ENCODE measurements at regions not wholly inside any gene's neighbourhood (a gene's known extent, or its start where the extent isn't known, plus 50 kb on each side); places are given as distances from the start of the nearest gene placed in this dataset.

GRCh38 chr6:19995575-19996257, 158.5 kb downstream of the ID4 start:
- no peak overlapping the region for H3K4me3 Mint-ChIP-seq
- no peaks in the 10 kb centered on the region for H3K9me3 Mint-ChIP-seq
- H3K36me3 Mint-ChIP-seq (ENCODE audit: low read depth): no peaks in the 10 kb centered on the region
- H3K4me1 Mint-ChIP-seq: no peaks in the 10 kb centered on the region
- H3K27ac Mint-ChIP-seq: no peak overlapping the region
- no peak for TF ChIP-seq CTCF (IDR thresholded peaks at IDR 0.05; ENCODE audit: unreplicated experiment in 3 of 3)
- peaks cover 18% of the 10 kb centered on the region for H3K27me3 Mint-ChIP-seq (ENCODE audit: low read depth)

- no peaks in the 10 kb centered on the region for H3K36me3 Mint-ChIP-seq (ENCODE audit: low read depth)
- no peaks in the 10 kb centered on the region for H3K4me1 Mint-ChIP-seq
- H3K9me3 Mint-ChIP-seq: no peaks in the 10 kb centered on the region
- no peak for TF ChIP-seq CTCF (IDR thresholded peaks at IDR 0.05; ENCODE audit: unreplicated experiment in 3 of 3)
- peaks cover 18% of the 10 kb centered on the region for H3K27me3 Mint-ChIP-seq (ENCODE audit: low read depth)
- no peak overlapping the region for H3K4me3 Mint-ChIP-seq
- no peak overlapping the region for H3K27ac Mint-ChIP-seq
Observed at GRCh38 chr6:19997104-19997503, 159.9 kb downstream of the ID4 start.

- no peak overlapping the region for H3K27ac Mint-ChIP-seq
Observed at GRCh38 chr6:19998541-19998940, 161.4 kb downstream of the ID4 start.

GRCh38 chr6:19999319-20000191, 162.4 kb downstream of the ID4 start:
- no peak for TF ChIP-seq CTCF (IDR thresholded peaks at IDR 0.05; ENCODE audit: unreplicated experiment in 3 of 3)
- Mint-ChIP-seq H3K4me1 (no peaks in the 10 kb centered on the region), H3K4me3 (no peak overlapping the region), H3K9me3 (no peaks in the 10 kb centered on the region), H3K36me3 (ENCODE audit: low read depth) (no peaks in the 10 kb centered on the region), H3K27ac (no peak overlapping the region), H3K27me3 (ENCODE audit: low read depth) (peaks cover 18% of the 10 kb centered on the region)

More at GRCh38 chr6:19998541-19998940, 161.4 kb downstream of the ID4 start:
- Mint-ChIP-seq H3K27me3 (ENCODE audit: low read depth) (peaks cover 18% of the 10 kb centered on the region), H3K4me3 (no peak overlapping the region), H3K36me3 (ENCODE audit: low read depth) (no peaks in the 10 kb centered on the region), H3K4me1 (no peaks in the 10 kb centered on the region), H3K9me3 (no peaks in the 10 kb centered on the region)
- no peak for TF ChIP-seq CTCF (IDR thresholded peaks at IDR 0.05; ENCODE audit: unreplicated experiment in 3 of 3)

- Mint-ChIP-seq H3K27me3 (ENCODE audit: low read depth) (peaks cover 7% of the 10 kb centered on the region), H3K27ac (no peak overlapping the region), H3K36me3 (ENCODE audit: low read depth) (no peaks in the 10 kb centered on the region), H3K4me1 (no peaks in the 10 kb centered on the region), H3K4me3 (no peak overlapping the region), H3K9me3 (no peaks in the 10 kb centered on the region)
- TF ChIP-seq CTCF (IDR thresholded peaks at IDR 0.05; ENCODE audit: unreplicated experiment in 3 of 3): no peak
Observed at GRCh38 chr6:20001286-20001685, 164.1 kb downstream of the ID4 start.
